HG02943 (cell line): ENCODE measurements at regions not wholly inside any gene's neighbourhood (a gene's known extent, or its start where the extent isn't known, plus 50 kb on each side); places are given as distances from the start of the nearest gene placed in this dataset.
"Not testable (repeated sequence)": the region's sequence is repeated elsewhere in the genome, so short reads cannot be mapped to it uniquely, and the experiment has no call there.

Source experiments
- ATAC-seq: cut with Tn5 transposase; IDR thresholded peaks from one replicate; pipeline ENCODE4 v1.9.1; 2021; ENCODE audit warnings: mild to moderate bottlenecking, low read depth, moderate library complexity; ENCODE audit not compliant: unreplicated experiment

DNA sequence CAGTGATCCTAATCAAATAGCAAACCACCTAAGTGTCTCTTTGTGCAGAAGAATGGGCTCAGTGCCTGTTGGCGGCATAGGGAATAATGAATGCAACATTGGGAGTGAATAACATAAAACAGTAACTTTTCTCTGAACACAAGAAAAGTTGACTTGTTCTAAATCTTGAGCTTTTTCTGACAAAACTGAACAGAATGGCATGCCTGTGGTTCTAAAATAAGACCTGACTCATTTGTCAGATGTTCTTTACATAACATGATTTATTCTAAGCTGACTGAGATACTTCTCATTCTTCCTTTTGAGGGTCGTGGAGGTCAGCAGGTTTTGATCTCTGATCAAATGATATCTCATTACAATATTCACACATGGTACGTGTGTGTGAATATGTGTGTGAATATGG, 165.4 kb upstream of the WDR1 start:
- no peak for ATAC-seq

GRCh38 chr4:10279261-10279660, 162.7 kb upstream of the WDR1 start:
- ATAC-seq, result no peak

- no peak for ATAC-seq
These were observed 161.5 kb upstream of the WDR1 start for GRCh38 chr4:10278071-10278470.

DNA sequence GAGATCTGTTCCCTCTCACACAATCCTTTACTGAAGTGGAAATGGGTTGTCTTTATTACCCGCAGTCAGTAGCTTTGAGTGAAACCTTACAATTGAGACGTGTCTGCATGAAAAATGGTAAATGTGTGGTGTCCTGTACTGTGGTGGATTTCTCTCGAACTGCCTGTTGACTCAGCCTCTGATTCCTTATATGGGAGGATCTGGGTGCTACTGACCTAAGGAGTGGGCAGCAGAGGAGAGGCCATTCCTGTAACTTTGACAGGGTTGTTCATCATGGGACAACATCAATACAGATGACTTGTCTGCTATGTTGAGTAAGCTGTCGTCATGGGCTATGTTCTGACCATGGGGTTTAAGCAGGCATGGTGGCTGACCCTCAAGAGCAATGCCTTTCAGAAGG, 159.6 kb upstream of the WDR1 start:
- ATAC-seq, result no peak

GRCh38 chr4:10275696-10276095, 159.1 kb upstream of the WDR1 start:
- ATAC-seq, result no peak

DNA sequence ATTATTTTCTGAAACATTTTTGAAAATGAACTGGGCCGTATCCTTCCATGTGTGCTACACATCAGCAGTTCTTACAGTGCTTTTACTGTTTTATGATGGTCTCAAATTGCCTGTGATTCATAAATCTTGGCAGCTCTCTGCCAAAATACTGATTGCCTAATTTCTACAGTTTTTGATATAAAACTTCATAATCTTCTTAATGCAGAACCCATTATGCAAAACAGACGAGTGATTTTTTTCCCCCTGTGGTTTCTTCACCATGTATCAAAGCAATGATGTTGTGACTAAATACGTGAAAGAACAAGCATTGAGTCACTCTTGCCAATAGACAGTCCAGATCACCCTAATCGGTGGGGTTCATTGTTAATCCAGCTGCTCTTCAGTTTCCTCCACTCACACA, 156.4 kb upstream of the WDR1 start:
- ATAC-seq, result no peak

GRCh38 chr4:10272511-10272910, 155.9 kb upstream of the WDR1 start:
- no peak for ATAC-seq

GRCh38 chr4:10267066-10267465, 150.5 kb upstream of the WDR1 start:
- no peak for ATAC-seq

DNA sequence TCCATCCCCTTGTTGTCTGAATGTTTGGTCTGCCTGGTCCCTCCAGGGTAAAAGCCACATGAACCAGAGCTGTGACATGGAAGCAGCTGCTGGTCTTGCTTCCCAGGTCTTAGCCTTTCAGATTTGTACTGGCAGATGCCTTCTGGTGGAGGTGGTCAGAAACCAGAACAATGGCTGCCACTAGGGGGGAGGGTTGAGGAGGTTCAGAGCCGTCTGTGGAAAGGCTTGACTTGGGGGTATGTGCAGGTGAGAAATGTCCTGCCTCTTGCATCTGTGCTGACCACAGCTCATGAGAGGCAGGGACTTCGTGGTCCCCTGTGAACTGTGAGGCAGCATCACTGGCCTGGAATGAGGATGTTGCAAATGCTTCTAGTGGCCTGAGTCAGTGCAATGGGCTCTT, 144.2 kb upstream of the WDR1 start:
- no peak for ATAC-seq

GRCh38 chr4:10259976-10260375, 143.4 kb upstream of the WDR1 start:
- ATAC-seq, result no peak

DNA sequence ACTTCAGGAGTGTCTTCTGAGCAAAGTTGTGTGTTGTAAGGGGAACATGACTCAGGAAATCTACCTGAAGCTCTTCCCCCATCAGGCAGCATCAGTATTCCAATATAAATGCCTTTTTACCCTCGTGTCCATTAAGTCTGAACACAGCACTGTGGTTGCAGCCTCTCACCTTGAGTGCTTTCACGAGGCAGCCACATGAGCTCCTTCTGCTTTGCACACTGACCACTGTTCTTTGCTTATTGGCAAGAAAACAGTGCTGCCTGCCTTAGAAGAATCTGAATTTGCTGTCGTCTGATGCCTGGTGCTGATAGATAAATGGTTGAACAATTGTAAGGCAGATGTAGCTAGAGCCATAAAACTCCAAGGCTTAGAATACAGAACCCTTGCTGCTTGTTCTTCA, 139.6 kb upstream of the WDR1 start:
- no peak for ATAC-seq

GRCh38 chr4:10253765-10254164, 137.2 kb upstream of the WDR1 start:
- no peak for ATAC-seq

GRCh38 chr4:10245751-10246150, 129.2 kb upstream of the WDR1 start:
- ATAC-seq, result no peak

DNA sequence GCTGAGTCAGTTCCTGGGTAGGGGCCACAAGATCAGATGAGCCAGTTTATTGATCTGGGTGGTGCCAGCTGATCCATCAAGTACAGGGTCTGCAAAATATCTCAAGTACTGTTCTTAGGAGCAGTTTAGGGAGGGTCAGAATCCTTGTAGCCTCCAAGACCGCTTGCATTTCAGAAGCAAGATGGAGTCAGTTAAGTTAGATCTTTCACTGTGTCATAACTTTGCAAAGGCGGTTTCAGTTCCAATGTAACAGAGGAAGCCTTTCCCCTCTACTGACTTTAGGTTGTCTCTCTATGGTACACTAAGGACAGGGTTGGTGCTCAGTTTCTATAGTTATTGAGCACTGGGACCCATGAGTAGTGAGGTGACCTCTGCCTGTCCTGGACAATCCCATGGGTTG, 127.3 kb upstream of the WDR1 start:
- no peak for ATAC-seq

GRCh38 chr4:10240691-10241090, 124.1 kb upstream of the WDR1 start:
- no peak for ATAC-seq

- ATAC-seq, result no peak
These were observed 123.5 kb upstream of the WDR1 start for GRCh38 chr4:10239982-10240654.

- no peak for ATAC-seq
These were observed 120.5 kb upstream of the WDR1 start for GRCh38 chr4:10237131-10237530.

- ATAC-seq, result no peak
These were observed 115.5 kb upstream of the WDR1 start for GRCh38 chr4:10232114-10232513.

DNA sequence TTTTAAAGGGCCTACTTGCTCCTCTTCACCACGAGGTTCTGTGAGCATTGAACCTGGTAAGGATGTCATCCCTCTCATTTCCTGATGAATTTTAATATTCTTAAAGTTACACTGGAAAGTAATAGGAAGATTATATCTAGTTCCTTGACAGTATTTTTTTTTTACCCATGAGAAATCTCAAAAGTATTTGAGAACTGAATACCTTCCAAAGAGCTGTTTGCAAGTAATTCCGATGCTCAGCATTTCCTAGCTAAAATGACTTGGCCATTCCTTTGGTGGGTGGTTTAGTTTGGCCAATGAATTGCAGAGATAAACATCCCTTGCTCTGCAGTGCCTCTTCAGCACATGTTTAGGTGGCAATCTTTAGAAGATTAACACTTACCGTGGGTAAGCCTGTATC, 110.2 kb upstream of the WDR1 start:
- no peak for ATAC-seq

DNA sequence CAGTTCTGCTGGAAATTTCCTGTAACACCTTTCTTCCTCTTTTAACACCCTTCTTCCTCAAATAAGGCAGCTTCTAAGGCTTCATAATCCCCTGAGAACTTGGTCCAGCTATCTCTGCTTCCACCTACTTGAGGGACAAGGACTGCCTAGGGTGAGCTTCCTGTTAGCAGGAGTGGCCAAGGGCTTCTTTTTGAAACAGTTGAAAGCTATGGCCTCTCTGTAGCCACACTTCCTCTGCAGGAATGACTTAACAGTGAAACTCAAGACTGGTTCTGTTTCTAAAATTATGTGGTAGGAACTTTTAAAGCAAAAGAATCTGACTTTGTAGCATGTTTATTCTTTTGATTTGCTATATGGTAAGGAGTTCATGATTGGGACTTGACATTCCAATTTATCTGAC, 108.5 kb upstream of the WDR1 start:
- ATAC-seq, result no peak

GRCh38 chr4:10223782-10224181, 107.2 kb upstream of the WDR1 start:
- ATAC-seq, result no peak

GRCh38 chr4:10213481-10213880, 96.9 kb upstream of the WDR1 start:
- ATAC-seq, result not testable (repeated sequence)

DNA sequence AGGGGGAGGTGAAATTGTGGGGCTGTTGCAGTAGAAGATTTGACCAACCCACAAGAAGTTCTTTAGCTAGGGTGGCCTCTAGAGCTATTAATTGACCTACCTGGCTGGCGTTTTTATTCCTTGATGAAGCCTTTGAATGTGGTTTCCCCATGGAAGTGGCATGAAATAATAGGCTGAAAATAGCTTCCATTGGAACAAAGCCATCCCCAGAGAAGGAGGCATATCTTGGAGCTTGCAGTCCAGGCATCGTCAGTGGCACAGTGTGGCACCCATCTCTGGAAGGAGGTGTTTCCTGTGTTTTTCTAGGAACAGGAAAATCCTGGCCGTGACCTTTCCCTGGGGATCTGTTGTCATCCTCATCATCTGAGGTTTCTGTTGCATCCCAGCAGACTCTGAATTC, 96.3 kb upstream of the WDR1 start:
- no peak for ATAC-seq
